ENCODE measurements at regions not wholly inside any gene's neighbourhood (a gene's known extent, or its start where the extent isn't known, plus 50 kb on each side); places are given as distances from the start of the nearest gene placed in this dataset.

GRCh38 chr1:47679301-47679791, 241.5 kb downstream of the FOXD2 start:
- Mint-ChIP-seq H3K27me3 (ENCODE audit: low read depth) (peaks cover 21% of the 10 kb centered on the region), H3K36me3 (no peaks in the 10 kb centered on the region), H3K9me3 (no peaks in the 10 kb centered on the region), H3K4me1 (peaks cover 54% of the 10 kb centered on the region), H3K4me3 (no peak overlapping the region), H3K27ac (peak overlapping the region; percentile 35)
- TF ChIP-seq CTCF (IDR thresholded peaks at IDR 0.05; ENCODE audit: unreplicated experiment) = no peak
- no peak for DNase-seq (ENCODE audit: low spot score in 2 of 2, unreplicated experiment in 2 of 2)

- Mint-ChIP-seq H3K27ac (peak overlapping the region; percentile 35), H3K9me3 (no peaks in the 10 kb centered on the region), H3K4me1 (peaks cover 57% of the 10 kb centered on the region), H3K4me3 (no peak overlapping the region), H3K27me3 (ENCODE audit: low read depth) (peaks cover 21% of the 10 kb centered on the region), H3K36me3 (no peaks in the 10 kb centered on the region)
- no peak for DNase-seq (ENCODE audit: low spot score in 2 of 2, unreplicated experiment in 2 of 2)
- no peak for TF ChIP-seq CTCF (IDR thresholded peaks at IDR 0.05; ENCODE audit: unreplicated experiment)
Observed at GRCh38 chr1:47679826-47680225, 242.0 kb downstream of the FOXD2 start.

GRCh38 chr1:47680815-47681475, 243.1 kb downstream of the FOXD2 start:
- Mint-ChIP-seq H3K27me3 (ENCODE audit: low read depth) (peaks cover 14% of the 10 kb centered on the region), H3K27ac (no peak overlapping the region), H3K4me1 (peaks cover 62% of the 10 kb centered on the region), H3K36me3 (no peaks in the 10 kb centered on the region), H3K4me3 (no peak overlapping the region), H3K9me3 (no peaks in the 10 kb centered on the region)
- DNase-seq (ENCODE audit: low spot score in 2 of 2, unreplicated experiment in 2 of 2) = peak in 1 of 2 experiments; percentile 30
- no peak for TF ChIP-seq CTCF (IDR thresholded peaks at IDR 0.05; ENCODE audit: unreplicated experiment)

- DNase-seq (ENCODE audit: low spot score in 2 of 2, unreplicated experiment in 2 of 2) = peak in 1 of 2 experiments; percentile 9
- no peaks in the 10 kb centered on the region for H3K36me3 Mint-ChIP-seq
- peaks cover 62% of the 10 kb centered on the region for H3K4me1 Mint-ChIP-seq
- no peak overlapping the region for H3K27ac Mint-ChIP-seq
- no peak for TF ChIP-seq CTCF (IDR thresholded peaks at IDR 0.05; ENCODE audit: unreplicated experiment)
- H3K4me3 Mint-ChIP-seq = no peak overlapping the region
- H3K27me3 Mint-ChIP-seq (ENCODE audit: low read depth) = peaks cover 13% of the 10 kb centered on the region
- no peaks in the 10 kb centered on the region for H3K9me3 Mint-ChIP-seq
Observed at GRCh38 chr1:47681735-47682134, 243.9 kb downstream of the FOXD2 start.

- Mint-ChIP-seq H3K27ac (no peak overlapping the region), H3K4me1 (peaks cover 62% of the 10 kb centered on the region), H3K9me3 (no peaks in the 10 kb centered on the region), H3K36me3 (no peaks in the 10 kb centered on the region), H3K27me3 (ENCODE audit: low read depth) (peaks cover 16% of the 10 kb centered on the region), H3K4me3 (no peak overlapping the region)
- DNase-seq (ENCODE audit: low spot score in 2 of 2, unreplicated experiment in 2 of 2) = peak in 1 of 2 experiments; percentile 28
- no peak for TF ChIP-seq CTCF (IDR thresholded peaks at IDR 0.05; ENCODE audit: unreplicated experiment)
Observed at GRCh38 chr1:47682198-47682597, 244.4 kb downstream of the FOXD2 start.

Measured in mesothelial cell of epicardium (in vitro differentiated cells).